T-helper 1 cell treated with Interleukin-12 subunit alpha and Interleukin-12 subunit beta and Interleukin-4 antibody, amounts not matched to agents 30 μg/mL and 1 μg/mL, for 36 hours (primary cell): ENCODE measurements at regions not wholly inside any gene's neighbourhood (a gene's known extent, or its start where the extent isn't known, plus 50 kb on each side); places are given as distances from the start of the nearest gene placed in this dataset.
"Not testable (repeated sequence)": the region's sequence is repeated elsewhere in the genome, so short reads cannot be mapped to it uniquely, and the experiment has no call there.

Experiments
- H3K27ac Mint-ChIP-seq: one replicate; pipeline ENCODE4 v1.8.0; 2021; ENCODE audit warnings: mild to moderate bottlenecking, mixed read lengths
- H3K27me3 Mint-ChIP-seq: one replicate; pipeline ENCODE4 v1.8.0; 2021; ENCODE audit warnings: low read depth, mixed read lengths
- H3K36me3 Mint-ChIP-seq: one replicate; pipeline ENCODE4 v1.8.0; 2021; ENCODE audit warnings: low read depth, mixed read lengths
- H3K4me1 Mint-ChIP-seq: one replicate; pipeline ENCODE4 v1.8.0; 2021; ENCODE audit warnings: low read depth, mixed read lengths
- H3K4me3 Mint-ChIP-seq: one replicate; pipeline ENCODE4 v1.8.0; 2021; ENCODE audit warnings: mild to moderate bottlenecking, moderate library complexity, mixed read lengths
- H3K9me3 Mint-ChIP-seq: one replicate; pipeline ENCODE4 v1.8.0; 2021; ENCODE audit warnings: mixed read lengths

DNA sequence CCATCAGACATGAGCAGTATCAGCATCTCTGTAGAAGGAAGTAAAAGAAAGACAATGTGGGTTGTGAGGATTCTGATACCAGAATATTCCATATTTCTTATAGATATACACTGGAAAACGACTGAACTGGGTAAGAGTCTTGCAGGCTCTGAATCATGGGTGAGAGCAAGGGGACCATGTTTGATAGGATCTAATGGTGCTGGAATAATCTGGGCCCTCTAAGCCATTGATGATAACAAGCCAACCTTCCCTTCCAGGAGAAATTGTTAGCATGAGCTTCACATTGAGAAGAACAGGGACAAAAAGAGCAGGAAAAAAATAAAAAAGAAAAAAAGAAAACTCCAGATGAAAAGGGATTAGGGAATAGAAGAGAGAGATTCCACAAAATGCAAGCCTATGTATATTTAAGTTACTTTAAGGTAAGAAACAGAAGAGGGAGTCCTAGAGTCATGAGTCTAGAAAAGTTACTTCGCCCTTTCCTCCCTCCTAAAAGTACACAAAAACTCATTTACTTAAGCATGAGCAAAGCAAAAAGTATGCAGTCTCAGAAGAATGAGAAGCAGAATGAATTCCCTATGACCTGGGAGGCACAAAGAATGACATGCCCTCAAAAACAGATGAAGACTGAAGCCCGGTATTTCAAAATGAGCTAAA, 181.9 kb downstream of the TMEM26 start:
- Mint-ChIP-seq H3K4me1 (no peaks in the 10 kb centered on the region), H3K36me3 (no peaks in the 10 kb centered on the region), H3K27ac (no peak overlapping the region), H3K4me3 (no peak overlapping the region), H3K27me3 (peaks cover 11% of the 10 kb centered on the region), H3K9me3 (no peaks in the 10 kb centered on the region)

DNA sequence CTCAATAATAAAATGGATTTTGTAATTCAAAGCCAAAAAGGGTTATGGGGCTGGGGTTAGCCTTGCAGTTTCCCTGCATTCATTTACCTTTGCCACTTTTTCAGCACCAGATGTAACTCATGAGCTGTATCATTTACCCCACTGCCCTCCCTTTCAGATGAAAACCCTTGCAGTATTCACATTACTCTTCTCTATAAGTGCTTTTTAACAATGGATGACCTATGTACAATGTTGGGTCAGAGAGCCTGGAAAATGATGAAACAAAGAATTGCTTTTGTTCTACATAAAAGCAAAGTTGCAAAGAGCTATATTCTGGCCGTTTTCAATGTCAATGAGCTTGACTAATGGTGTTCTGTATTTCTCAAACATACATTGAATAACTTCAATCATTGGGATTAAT, 189.7 kb downstream of the TMEM26 start:
- Mint-ChIP-seq H3K27ac (no peak overlapping the region), H3K27me3 (no peaks in the 10 kb centered on the region), H3K4me3 (no peak overlapping the region), H3K4me1 (no peaks in the 10 kb centered on the region), H3K36me3 (no peaks in the 10 kb centered on the region), H3K9me3 (no peaks in the 10 kb centered on the region)

DNA sequence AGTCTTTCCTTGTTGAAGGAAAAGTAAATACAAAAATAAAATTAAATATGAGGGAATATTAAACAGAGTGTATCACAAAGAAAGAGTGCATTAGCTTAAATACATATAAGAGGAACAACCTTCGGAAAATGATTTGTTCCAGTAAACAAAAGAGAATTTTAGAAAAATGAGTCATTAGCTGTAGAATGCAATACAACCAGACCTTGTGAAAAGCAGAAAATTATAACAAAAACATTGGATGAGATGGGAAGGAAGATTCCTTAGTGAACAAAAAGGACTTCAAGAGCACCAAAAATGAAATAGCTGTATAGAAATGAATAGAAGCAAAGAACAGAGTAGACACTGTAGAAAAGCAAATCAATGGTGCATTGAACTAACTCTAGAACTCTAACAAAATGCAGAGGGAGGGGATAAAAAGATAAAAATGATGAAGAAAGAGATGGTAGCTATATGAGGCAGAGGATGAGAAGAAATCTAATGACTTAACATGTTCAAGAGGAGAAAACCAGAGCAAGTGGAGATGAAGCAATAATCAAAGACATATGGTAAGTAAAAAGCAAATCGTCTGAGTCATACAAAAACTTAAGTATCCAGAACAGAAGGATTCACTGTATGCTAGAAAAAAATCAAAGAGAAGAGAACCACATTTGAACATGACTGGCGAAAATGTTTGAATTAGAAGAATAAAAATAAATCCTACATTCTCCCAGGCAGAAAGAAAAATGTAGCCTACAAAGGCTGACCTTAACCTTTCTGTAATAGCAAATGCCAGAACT, 190.5 kb downstream of the TMEM26 start:
- Mint-ChIP-seq H3K27ac (no peak overlapping the region), H3K27me3 (no peaks in the 10 kb centered on the region), H3K4me1 (no peaks in the 10 kb centered on the region), H3K36me3 (no peaks in the 10 kb centered on the region), H3K9me3 (no peaks in the 10 kb centered on the region), H3K4me3 (no peak overlapping the region)

DNA sequence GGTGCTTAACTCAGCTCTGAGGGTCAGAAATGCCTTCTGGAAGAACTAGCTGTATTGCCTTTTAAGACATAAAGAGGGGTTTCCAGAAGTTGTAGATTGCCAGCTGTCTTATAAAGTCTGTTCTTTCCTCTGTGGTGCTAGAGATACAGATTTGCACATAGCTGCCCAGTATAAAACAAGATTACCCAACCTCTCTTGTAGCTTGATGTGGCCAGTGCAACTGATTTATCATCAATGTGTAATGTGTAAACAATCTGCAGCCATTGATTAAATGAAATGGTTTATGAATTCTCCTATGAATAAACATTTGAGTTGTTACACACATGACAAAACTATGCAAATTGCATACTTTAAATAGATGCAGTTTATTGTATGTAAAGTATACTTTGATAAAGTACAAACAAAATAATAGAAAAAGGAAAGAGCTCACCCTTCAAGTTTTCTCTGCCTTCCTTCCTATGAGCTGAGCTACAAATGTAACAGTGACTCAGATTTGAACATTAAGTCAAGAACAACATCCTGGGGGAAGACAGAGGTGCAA, 195.2 kb downstream of the TMEM26 start:
- H3K27me3 Mint-ChIP-seq: no peaks in the 10 kb centered on the region

DNA sequence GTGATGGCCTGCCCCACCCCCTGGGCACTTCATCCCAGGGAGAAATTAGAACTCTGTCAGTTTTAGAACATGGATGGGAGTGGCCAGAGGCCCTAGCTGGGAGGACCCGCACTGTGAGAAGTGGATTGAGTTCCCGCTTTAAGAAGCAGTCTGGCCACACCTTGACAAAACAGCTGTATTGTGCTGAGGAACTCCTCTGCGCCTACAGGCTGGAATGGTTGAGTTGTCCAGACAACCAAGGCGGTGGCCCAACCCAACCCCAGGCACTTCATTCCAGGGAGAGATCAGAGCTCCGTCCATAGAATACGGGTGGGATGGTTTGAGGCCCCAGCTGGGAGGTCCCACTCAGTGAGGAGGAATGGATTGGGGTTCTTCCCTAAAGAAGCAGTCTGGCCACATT, 196.0 kb downstream of the TMEM26 start:
- Mint-ChIP-seq H3K27me3 (no peaks in the 10 kb centered on the region), H3K36me3 (no peaks in the 10 kb centered on the region), H3K4me3 (no peak overlapping the region), H3K4me1 (no peaks in the 10 kb centered on the region), H3K27ac (no peak overlapping the region), H3K9me3 (no peaks in the 10 kb centered on the region)

More for the DNA sequence above, 195.2 kb downstream of the TMEM26 start:
- Mint-ChIP-seq H3K9me3 (no peaks in the 10 kb centered on the region), H3K4me1 (no peaks in the 10 kb centered on the region), H3K36me3 (no peaks in the 10 kb centered on the region), H3K4me3 (no peak overlapping the region), H3K27ac (no peak overlapping the region)

DNA sequence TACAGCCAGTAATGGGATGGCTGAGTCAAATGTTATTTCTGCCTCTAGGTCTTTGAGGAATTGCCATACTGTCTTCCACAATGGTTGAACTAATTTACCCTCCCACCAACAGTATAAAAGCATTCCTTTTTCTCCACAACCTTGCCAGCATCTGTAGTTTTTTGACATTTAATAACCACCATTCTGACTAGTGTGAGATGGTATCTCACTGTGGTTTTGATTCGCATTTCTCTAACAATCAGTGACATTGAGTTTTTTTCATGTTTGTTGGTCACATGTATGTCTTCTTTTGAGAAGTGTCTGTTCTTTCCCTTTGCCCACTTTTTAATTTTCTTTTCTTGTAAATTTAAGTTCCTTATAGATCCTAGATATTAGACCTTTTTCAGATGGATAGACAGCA, 200.9 kb downstream of the TMEM26 start:
- not testable (repeated sequence) for H3K4me3 Mint-ChIP-seq, H3K36me3 Mint-ChIP-seq, H3K27ac Mint-ChIP-seq, H3K27me3 Mint-ChIP-seq, H3K4me1 Mint-ChIP-seq, H3K9me3 Mint-ChIP-seq

DNA sequence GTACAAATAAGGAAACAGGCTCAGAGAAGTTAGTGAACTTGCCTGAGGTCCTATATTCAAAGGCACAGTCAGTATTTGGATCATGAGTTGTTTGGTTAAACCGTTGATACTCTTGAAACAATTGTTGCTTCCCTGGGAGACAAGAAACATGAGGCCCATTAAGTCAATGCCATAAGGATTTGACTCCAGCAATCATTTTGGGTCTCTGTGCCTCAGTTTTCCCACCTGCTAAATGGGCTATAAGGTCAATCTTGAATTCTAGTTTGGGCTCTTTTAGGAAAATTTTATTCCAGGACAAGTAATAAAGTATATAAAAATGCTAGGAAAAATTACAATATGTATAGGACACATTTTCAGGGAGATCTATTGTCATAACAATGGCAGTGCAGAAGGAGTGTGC, 202.1 kb downstream of the TMEM26 start:
- Mint-ChIP-seq H3K9me3 (no peaks in the 10 kb centered on the region), H3K27ac (no peak overlapping the region), H3K36me3 (no peaks in the 10 kb centered on the region), H3K27me3 (no peaks in the 10 kb centered on the region), H3K4me3 (no peak overlapping the region), H3K4me1 (no peaks in the 10 kb centered on the region)

DNA sequence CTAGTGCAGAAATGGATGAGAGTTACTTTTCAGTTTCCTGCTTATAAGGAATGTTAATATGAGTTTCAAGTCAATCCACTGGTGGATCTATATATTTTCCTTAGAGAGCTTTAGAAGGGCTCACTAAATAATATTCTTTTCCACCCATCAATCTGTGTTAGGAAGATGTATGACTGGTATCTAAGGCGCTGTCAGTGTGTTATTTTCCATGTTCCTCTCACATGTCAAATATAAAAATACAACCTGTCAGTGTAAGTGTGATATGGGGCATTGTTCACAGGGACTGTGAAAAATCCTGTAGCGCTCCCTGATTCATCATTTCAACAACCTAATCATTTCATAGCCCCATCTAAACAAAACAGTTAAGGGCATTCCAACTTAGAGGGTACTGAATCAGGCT, 203.1 kb downstream of the TMEM26 start:
- no peak overlapping the region for H3K4me3 Mint-ChIP-seq
- H3K4me1 Mint-ChIP-seq: no peaks in the 10 kb centered on the region
- H3K36me3 Mint-ChIP-seq: no peaks in the 10 kb centered on the region
- no peaks in the 10 kb centered on the region for H3K27me3 Mint-ChIP-seq
- no peak overlapping the region for H3K27ac Mint-ChIP-seq
- H3K9me3 Mint-ChIP-seq: no peaks in the 10 kb centered on the region

DNA sequence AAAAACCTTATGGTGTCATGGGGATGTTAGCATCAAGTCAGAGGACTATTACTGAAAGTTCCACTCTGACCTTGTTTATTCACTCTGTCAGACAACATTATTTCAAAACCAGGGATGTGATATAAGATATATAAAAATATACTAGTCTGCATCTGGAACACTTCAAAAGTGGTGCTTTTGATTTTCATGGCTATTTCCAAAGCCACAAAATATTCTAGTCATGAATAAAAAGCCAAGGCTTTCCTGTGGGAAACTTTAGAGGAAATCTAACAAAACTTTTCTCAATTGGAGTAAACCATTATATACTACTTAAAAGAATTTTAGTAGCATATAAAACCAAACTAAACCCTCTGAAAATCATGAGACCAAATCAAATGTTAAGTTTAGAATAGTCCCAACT, 205.2 kb downstream of the TMEM26 start:
- H3K27ac Mint-ChIP-seq: no peak overlapping the region
- no peaks in the 10 kb centered on the region for H3K4me1 Mint-ChIP-seq
- H3K27me3 Mint-ChIP-seq: no peaks in the 10 kb centered on the region
- H3K4me3 Mint-ChIP-seq: no peak overlapping the region
- H3K36me3 Mint-ChIP-seq: no peaks in the 10 kb centered on the region
- H3K9me3 Mint-ChIP-seq: no peaks in the 10 kb centered on the region

DNA sequence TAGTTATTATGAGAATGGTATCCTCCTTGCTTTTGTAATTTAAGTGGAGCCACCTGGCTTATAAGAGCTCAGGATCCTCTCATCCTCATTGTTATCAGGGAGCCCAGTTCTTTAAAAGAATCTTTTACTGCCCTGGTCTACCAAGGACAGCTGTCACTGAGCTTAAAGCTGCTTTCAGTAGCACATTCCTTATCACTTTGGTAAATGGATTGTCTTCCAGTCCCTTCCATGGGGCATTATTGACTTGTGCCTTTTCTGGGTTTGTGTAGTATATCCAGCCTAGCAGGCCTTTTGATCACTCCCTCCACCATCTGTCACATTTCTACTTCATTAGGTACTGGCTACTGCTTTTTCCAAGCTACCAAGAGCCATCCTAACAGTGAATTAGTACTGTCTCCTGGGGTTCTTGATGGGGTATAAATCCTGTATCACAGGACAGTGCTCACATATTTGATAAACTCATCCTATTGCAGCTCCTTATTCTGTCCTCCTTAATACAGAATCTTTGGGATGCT, 208.9 kb downstream of the TMEM26 start:
- Mint-ChIP-seq H3K4me3 (no peak overlapping the region), H3K4me1 (no peaks in the 10 kb centered on the region), H3K27me3 (no peaks in the 10 kb centered on the region), H3K27ac (no peak overlapping the region), H3K36me3 (no peaks in the 10 kb centered on the region), H3K9me3 (no peaks in the 10 kb centered on the region)

DNA sequence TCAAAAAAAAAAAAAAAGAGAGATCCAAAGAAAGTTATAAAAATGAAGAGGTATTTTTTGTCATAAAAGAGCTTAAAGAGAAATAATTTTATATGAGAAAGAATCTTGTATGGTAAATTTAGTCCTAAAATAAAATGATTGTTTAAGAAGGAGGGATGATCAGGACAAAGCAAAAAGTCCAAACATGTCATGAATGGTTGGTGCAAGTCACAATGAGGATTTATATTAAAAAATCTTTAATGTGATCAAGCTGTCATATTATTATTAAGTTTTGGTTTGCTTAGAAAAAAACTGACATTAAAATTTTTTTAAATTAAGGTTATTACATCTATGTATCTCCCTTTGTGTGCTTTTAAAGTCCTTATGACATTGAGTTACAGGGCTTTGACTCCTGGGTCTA, 220.4 kb downstream of the TMEM26 start:
- Mint-ChIP-seq H3K4me3 (no peak overlapping the region), H3K4me1 (no peaks in the 10 kb centered on the region), H3K36me3 (no peaks in the 10 kb centered on the region), H3K27ac (no peak overlapping the region), H3K9me3 (no peaks in the 10 kb centered on the region), H3K27me3 (no peaks in the 10 kb centered on the region)

DNA sequence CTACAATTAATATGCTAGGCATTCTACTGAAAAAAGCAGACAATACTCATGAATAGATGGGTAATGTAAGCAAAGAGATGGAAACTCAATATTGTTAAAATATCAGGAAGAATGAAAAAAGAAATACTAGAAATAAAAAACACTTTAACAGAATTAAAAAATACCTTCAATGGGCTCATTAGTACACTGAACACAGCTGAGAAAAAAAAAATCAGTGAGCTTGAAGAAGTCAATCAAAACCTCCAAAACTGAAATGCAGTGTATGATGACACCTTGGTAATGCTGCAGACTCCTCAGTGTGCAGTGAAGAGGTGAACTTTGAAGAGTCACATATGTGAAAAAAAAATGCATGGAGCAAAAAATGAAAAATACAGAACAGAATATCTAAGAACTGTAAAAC, 227.2 kb downstream of the TMEM26 start:
- H3K27me3 Mint-ChIP-seq: no peaks in the 10 kb centered on the region
- no peak overlapping the region for H3K27ac Mint-ChIP-seq
- no peak overlapping the region for H3K4me3 Mint-ChIP-seq
- peaks cover 14% of the 10 kb centered on the region for H3K9me3 Mint-ChIP-seq
- no peaks in the 10 kb centered on the region for H3K4me1 Mint-ChIP-seq
- peaks cover 1% of the 10 kb centered on the region for H3K36me3 Mint-ChIP-seq

DNA sequence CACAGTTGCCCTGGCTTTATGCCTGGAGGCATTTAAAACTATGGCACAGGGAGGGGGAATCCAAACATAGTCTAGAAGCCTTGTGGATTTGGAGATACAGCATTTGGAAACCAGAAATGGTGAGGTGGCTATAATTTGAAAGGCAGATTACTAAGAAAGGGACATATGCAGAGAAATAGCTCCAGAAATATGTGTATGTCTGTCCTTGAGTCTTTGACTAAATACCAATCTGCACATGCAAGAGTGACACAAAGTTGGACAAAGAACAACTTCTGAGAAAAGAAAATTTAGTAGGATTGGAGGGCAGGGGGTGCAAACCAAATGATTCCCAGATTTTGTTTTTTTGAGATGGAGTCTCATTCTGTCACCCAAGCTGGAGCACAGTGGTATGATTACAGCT, 229.6 kb downstream of the TMEM26 start:
- H3K27ac Mint-ChIP-seq: no peak overlapping the region
- H3K4me3 Mint-ChIP-seq: no peak overlapping the region
- H3K9me3 Mint-ChIP-seq: peaks cover 14% of the 10 kb centered on the region
- peaks cover 1% of the 10 kb centered on the region for H3K36me3 Mint-ChIP-seq
- no peaks in the 10 kb centered on the region for H3K27me3 Mint-ChIP-seq
- H3K4me1 Mint-ChIP-seq: no peaks in the 10 kb centered on the region

DNA sequence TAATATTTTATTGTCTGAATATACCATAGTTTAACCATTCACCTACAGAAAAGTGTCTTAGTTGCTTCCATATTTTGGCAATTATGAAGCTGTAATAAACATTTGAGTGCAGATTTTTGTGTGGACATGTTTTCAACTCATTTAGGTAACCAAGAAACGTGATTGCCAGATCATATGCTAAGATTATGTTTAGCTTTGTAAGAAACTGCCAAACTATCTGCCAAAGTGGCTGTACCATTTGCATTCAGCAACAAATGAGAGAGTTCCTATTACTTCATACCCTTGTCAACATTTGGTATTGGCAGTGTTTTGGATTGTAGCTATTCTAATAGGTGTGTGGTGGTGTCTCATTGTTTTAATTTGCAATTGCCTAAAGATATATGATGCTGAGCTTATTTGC, 233.5 kb downstream of the TMEM26 start:
- Mint-ChIP-seq H3K4me3 (no peak overlapping the region), H3K27me3 (no peaks in the 10 kb centered on the region)

DNA sequence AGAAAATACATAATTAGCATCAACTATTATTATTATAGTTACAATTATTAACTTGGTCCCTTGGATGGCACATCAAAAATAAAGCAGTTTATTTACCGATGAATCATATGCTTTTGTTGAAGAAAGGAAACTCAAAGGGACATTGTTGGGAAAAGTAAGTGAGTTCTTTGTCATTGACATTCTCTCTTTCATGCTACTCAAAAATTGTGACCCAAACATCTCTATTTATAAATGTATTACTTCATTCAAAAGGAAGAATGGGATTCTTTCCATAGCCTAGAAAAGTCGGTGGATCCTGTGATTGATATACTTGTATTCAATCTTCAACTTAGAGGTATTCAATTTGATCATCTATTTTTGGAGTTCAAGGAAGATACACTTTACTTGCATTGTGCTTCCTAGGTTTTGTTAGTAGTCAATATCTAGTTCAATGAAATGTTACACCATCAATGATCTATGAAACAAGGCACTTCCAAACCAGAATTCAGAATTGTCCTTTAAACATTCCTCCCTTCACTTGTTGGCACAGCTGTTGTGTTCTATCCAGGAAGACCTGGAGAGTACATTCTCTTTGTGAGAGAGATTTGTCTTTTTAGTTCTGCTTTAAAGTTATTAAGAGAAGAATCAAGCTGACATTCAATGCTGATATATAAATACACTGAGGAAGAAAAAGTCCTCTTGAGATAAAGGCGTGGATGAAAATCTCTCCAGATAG, 235.2 kb downstream of the TMEM26 start:
- Mint-ChIP-seq H3K9me3 (no peaks in the 10 kb centered on the region), H3K4me1 (no peaks in the 10 kb centered on the region), H3K27ac (no peak overlapping the region)

More for the DNA sequence above, 233.5 kb downstream of the TMEM26 start:
- peaks cover 4% of the 10 kb centered on the region for H3K9me3 Mint-ChIP-seq
- no peaks in the 10 kb centered on the region for H3K36me3 Mint-ChIP-seq
- H3K27ac Mint-ChIP-seq: no peak overlapping the region
- no peaks in the 10 kb centered on the region for H3K4me1 Mint-ChIP-seq

More for the DNA sequence above, 235.2 kb downstream of the TMEM26 start:
- Mint-ChIP-seq H3K27me3 (no peaks in the 10 kb centered on the region), H3K36me3 (no peaks in the 10 kb centered on the region), H3K4me3 (no peak overlapping the region)
